ENCODE measurements at regions not wholly inside any gene's neighbourhood (a gene's known extent, or its start where the extent isn't known, plus 50 kb on each side); places are given as distances from the start of the nearest gene placed in this dataset.

DNA sequence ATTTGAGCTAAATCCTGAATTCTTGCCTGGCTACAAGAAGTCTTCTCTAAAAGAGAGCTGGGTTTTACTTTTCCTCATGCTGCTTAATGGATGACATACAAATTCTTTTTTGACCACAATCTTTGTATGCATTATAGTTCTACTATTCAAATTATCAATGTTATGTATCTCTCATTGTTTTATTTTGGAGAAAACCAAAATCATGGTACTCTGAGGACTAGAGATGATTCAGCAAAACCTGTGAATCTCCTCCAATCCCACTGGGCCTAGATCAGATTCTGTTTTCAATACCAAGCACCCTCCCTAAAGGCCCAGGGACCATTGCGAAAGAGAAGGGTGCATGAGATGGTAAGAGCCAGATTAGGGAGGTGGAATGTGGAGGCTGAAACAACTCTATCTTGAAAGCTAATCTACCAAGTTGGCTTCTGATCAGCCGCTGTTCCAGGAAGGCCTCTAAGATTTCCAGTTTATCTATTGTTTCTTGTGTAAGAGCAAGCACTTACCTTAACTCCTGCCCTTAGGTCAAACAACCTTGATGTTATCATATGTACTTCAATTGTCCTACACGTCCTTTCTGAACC lies 547.2 kb downstream of the PLPP3 start:
- Histone ChIP-seq H3K27me3 (ENCODE audit: control insufficient read depth in 2 of 2, insufficient read depth in 2 of 2, low read length in 2 of 2) (no peaks in the 10 kb centered on the region), H4K20me1 (ENCODE audit: insufficient read depth, low read length) (no peaks in the 10 kb centered on the region), H3K79me2 (ENCODE audit: insufficient read depth, low read length) (no peaks in the 10 kb centered on the region), H3K4me3 (replicated peaks in 1 of 3; ENCODE audit: low read depth in 2 of 3, low read length in 3 of 3) (no peak overlapping the region), H3K36me3 (replicated peaks in 1 of 2; ENCODE audit: control insufficient read depth in 1 of 2, insufficient read depth in 2 of 2, low read length in 2 of 2) (no peaks in the 10 kb centered on the region), H3K9ac (ENCODE audit: insufficient read depth, low read length, poor library complexity, severe bottlenecking) (no peak overlapping the region), H3K9me3 (replicated peaks in 1 of 2; ENCODE audit: control insufficient read depth in 1 of 2, insufficient read depth in 1 of 2, low read length in 2 of 2) (no peaks in the 10 kb centered on the region), H3K4me2 (replicated peaks; ENCODE audit: extremely low read depth, low read length, poor library complexity, severe bottlenecking) (no peak overlapping the region), H2AFZ (ENCODE audit: insufficient read depth, low read depth, low read length, poor library complexity, severe bottlenecking) (no peak overlapping the region), H3K27ac (ENCODE audit: low read depth in 1 of 2, low read length in 2 of 2) (no peak overlapping the region), H3K4me1 (ENCODE audit: control insufficient read depth in 1 of 2, insufficient read depth in 2 of 2, low read length in 2 of 2) (no peaks in the 10 kb centered on the region)
- intact Hi-C loops (cut with micrococcal nuclease): no loop called here
- Mint-ChIP-seq H3K36me3 (no peaks in the 10 kb centered on the region), H3K4me3 (no peak overlapping the region), H3K9me3 (peaks cover 0 to 5% (median 0%) of the 10 kb centered on the region in 7 donors), H3K27me3 (ENCODE audit: low read depth in 3 of 3) (peaks cover 0 to 2% (median 2%) of the 10 kb centered on the region in 3 donors), H3K4me1 (no peaks in the 10 kb centered on the region), H3K27ac (no peak overlapping the region)
- TF ChIP-seq, protein P1, sequence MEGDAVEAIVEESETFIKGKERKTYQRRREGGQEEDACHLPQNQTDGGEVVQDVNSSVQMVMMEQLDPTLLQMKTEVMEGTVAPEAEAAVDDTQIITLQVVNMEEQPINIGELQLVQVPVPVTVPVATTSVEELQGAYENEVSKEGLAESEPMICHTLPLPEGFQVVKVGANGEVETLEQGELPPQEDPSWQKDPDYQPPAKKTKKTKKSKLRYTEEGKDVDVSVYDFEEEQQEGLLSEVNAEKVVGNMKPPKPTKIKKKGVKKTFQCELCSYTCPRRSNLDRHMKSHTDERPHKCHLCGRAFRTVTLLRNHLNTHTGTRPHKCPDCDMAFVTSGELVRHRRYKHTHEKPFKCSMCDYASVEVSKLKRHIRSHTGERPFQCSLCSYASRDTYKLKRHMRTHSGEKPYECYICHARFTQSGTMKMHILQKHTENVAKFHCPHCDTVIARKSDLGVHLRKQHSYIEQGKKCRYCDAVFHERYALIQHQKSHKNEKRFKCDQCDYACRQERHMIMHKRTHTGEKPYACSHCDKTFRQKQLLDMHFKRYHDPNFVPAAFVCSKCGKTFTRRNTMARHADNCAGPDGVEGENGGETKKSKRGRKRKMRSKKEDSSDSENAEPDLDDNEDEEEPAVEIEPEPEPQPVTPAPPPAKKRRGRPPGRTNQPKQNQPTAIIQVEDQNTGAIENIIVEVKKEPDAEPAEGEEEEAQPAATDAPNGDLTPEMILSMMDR (IDR thresholded peaks at IDR 0.05): no peak
- no CpG with 5 or more reads among the region's 3 CpGs for WGBS (ENCODE audit: insufficient coverage)
- no peak for DNase-seq

DNA sequence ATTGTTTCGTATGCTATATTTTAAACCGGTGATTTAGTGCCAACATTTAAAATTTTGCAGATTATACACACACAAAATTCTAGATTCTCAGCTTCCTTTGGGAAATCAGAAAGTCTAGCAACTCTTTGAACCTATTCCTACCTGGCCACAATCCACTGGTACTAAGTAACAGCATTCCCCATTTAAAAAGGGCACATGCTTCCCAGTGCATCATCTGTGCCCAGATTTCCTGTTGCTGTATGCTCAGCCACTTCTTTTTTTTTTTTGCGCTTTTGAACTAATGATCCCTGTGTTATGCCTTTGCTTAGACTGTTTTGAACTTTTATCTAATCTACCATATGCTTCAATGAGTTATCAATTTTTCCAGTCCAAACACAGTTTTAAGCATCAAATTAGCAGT lies 548.4 kb downstream of the PLPP3 start:
- Histone ChIP-seq H4K20me1 (ENCODE audit: insufficient read depth, low read length) (no peaks in the 10 kb centered on the region), H3K9me3 (replicated peaks in 1 of 2; ENCODE audit: control insufficient read depth in 1 of 2, insufficient read depth in 1 of 2, low read length in 2 of 2) (no peaks in the 10 kb centered on the region), H3K9ac (ENCODE audit: insufficient read depth, low read length, poor library complexity, severe bottlenecking) (no peak overlapping the region)

More for the DNA sequence above, 548.4 kb downstream of the PLPP3 start:
- Mint-ChIP-seq H3K27me3 (ENCODE audit: low read depth in 3 of 3) (peaks cover 0 to 2% (median 2%) of the 10 kb centered on the region in 3 donors), H3K4me3 (no peak overlapping the region), H3K36me3 (no peaks in the 10 kb centered on the region), H3K27ac (no peak overlapping the region), H3K9me3 (peaks cover 0 to 6% (median 0%) of the 10 kb centered on the region in 7 donors), H3K4me1 (no peaks in the 10 kb centered on the region)
- Histone ChIP-seq H3K79me2 (ENCODE audit: insufficient read depth, low read length) (no peaks in the 10 kb centered on the region), H3K4me1 (ENCODE audit: control insufficient read depth in 1 of 2, insufficient read depth in 2 of 2, low read length in 2 of 2) (no peaks in the 10 kb centered on the region), H3K27ac (ENCODE audit: low read depth in 1 of 2, low read length in 2 of 2) (no peak overlapping the region), H3K4me3 (replicated peaks in 1 of 3; ENCODE audit: low read depth in 2 of 3, low read length in 3 of 3) (no peak overlapping the region), H2AFZ (ENCODE audit: insufficient read depth, low read depth, low read length, poor library complexity, severe bottlenecking) (no peak overlapping the region), H3K4me2 (replicated peaks; ENCODE audit: extremely low read depth, low read length, poor library complexity, severe bottlenecking) (no peak overlapping the region), H3K36me3 (replicated peaks in 1 of 2; ENCODE audit: control insufficient read depth in 1 of 2, insufficient read depth in 2 of 2, low read length in 2 of 2) (no peaks in the 10 kb centered on the region), H3K27me3 (ENCODE audit: control insufficient read depth in 2 of 2, insufficient read depth in 2 of 2, low read length in 2 of 2) (no peaks in the 10 kb centered on the region)
- intact Hi-C loops (cut with micrococcal nuclease): no loop called here
- no peak for DNase-seq
- TF ChIP-seq, protein P1 (IDR thresholded peaks at IDR 0.05): no peak
- 100% methylated on average over 1 of the region's 3 CpGs for WGBS (ENCODE audit: insufficient coverage)

Measured in CD14-positive monocyte (primary cell).